ENCODE measurements at regions not wholly inside any gene's neighbourhood (a gene's known extent, or its start where the extent isn't known, plus 50 kb on each side); places are given as distances from the start of the nearest gene placed in this dataset.

GRCh38 chr6:90393232-90393884 is 96.7 kb upstream of the BACH2 start:
- no peak overlapping the region for H3K4me3 ChIP-seq
- H3K9me3 ChIP-seq: no peaks in the 10 kb centered on the region
- H3K36me3 ChIP-seq: no peaks in the 10 kb centered on the region
- peaks cover 9% of the 10 kb centered on the region; the same call in 1 of the 2 replicates for H3K27me3 ChIP-seq
- no peak for DNase-seq

DNA sequence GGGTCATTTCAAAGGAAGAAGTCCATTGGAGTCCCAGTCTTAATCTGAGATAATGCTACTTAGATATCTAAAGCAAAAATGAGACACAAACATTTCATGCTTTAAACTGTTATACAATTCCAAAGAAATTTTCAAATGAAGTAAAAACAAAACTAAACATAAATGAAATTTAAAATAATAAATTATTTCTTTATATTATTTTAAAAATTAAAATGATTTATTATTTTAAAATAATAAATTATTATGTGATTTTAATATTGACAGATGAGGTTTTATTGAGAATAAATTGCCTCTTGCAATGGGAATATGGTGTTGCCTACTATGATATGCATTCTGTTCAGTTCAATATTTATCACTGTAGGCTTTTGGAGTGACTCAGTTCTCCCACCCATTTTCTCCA is 93.7 kb upstream of the BACH2 start:
- H3K36me3 ChIP-seq: no peaks in the 10 kb centered on the region
- DNase-seq: no peak

GRCh38 chr6:90388395-90388794 is 91.8 kb upstream of the BACH2 start:
- no peak for DNase-seq
- Histone ChIP-seq H3K27me3 (no peaks in the 10 kb centered on the region), H3K9me3 (no peaks in the 10 kb centered on the region), H3K36me3 (no peaks in the 10 kb centered on the region), H3K4me3 (no peak overlapping the region)

More for the DNA sequence above, 93.7 kb upstream of the BACH2 start:
- H3K27me3 ChIP-seq: peaks cover 9% of the 10 kb centered on the region; the same call in 1 of the 2 replicates
- no peaks in the 10 kb centered on the region for H3K9me3 ChIP-seq
- H3K4me3 ChIP-seq: no peak overlapping the region

- DNase-seq: no peak
- Histone ChIP-seq H3K27me3 (no peaks in the 10 kb centered on the region), H3K36me3 (no peaks in the 10 kb centered on the region), H3K9me3 (no peaks in the 10 kb centered on the region), H3K4me3 (no peak overlapping the region)
These were observed 91.2 kb upstream of the BACH2 start for GRCh38 chr6:90387826-90388225.

- Histone ChIP-seq H3K9me3 (no peaks in the 10 kb centered on the region), H3K27me3 (no peaks in the 10 kb centered on the region), H3K4me3 (no peak overlapping the region), H3K36me3 (no peaks in the 10 kb centered on the region)
- DNase-seq: no peak
These were observed 90.7 kb upstream of the BACH2 start for GRCh38 chr6:90387383-90387775.

- DNase-seq: no peak
- H3K36me3 ChIP-seq: no peaks in the 10 kb centered on the region
These were observed 90.0 kb upstream of the BACH2 start for GRCh38 chr6:90386399-90387382.

DNA sequence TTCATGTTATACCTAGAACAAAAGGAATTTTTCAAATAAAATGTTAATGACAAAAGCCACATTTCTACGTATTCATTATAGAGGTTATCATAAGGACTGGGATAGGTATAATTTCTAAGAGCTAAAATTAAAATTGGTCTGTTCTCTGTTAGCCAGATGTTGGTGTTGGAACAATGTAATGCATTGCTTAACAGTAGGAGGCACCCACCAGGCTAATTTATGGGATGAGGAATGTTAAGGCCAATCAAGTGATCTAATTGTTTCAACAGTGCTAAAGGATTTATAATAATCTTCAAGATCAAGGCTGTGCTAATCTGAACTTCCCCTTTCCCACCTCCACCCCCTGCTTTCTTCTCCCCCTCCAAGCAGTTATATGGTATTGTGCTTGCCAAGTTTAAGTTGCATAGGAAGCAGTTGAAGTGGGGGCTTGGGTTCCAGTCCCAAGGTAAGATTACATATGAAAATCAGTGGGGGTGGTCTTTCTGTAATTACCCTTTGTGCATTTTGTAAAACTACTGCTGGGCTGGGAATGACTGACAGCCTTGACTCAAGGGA is 89.2 kb upstream of the BACH2 start:
- Histone ChIP-seq H3K9me3 (no peaks in the 10 kb centered on the region), H3K4me3 (no peak overlapping the region), H3K36me3 (no peaks in the 10 kb centered on the region), H3K27me3 (peaks cover 3% of the 10 kb centered on the region; the same call in 1 of the 2 replicates)
- DNase-seq: no peak

More at GRCh38 chr6:90386399-90387382, 90.0 kb upstream of the BACH2 start:
- no peaks in the 10 kb centered on the region; the same call in 1 of the 2 replicates for H3K27me3 ChIP-seq
- no peaks in the 10 kb centered on the region for H3K9me3 ChIP-seq
- H3K4me3 ChIP-seq: no peak overlapping the region

- H3K27me3 ChIP-seq: peaks cover 6% of the 10 kb centered on the region; the same call in 1 of the 2 replicates
- no peak for DNase-seq
- H3K4me3 ChIP-seq: no peak overlapping the region
These were observed 88.1 kb upstream of the BACH2 start for GRCh38 chr6:90384720-90385119.

GRCh38 chr6:90383196-90383822 is 86.7 kb upstream of the BACH2 start:
- Histone ChIP-seq H3K4me3 (no peak overlapping the region), H3K36me3 (no peaks in the 10 kb centered on the region), H3K9me3 (no peaks in the 10 kb centered on the region), H3K27me3 (peaks cover 6% of the 10 kb centered on the region; the same call in 1 of the 2 replicates)
- DNase-seq: no peak

More at GRCh38 chr6:90384720-90385119, 88.1 kb upstream of the BACH2 start:
- no peaks in the 10 kb centered on the region for H3K9me3 ChIP-seq
- no peaks in the 10 kb centered on the region for H3K36me3 ChIP-seq

DNA sequence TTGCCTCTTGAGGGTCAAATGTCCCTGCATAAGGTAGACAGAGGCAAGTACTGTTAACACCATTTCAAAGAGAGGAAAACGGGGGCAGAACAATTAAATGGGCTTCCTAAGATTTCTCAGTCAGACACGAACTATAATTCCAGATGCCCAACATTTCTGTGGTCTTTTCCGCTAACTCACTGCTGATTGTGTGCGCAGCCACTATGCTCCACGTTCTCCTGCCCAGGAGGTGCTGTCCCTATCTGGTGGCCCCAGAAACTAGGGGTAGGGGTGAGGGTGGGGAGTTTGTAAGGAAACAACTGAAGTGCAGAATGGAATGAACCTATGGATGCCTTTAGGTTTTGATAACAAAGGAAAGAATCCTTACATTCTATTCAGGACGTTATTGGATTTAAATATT is 86.1 kb upstream of the BACH2 start:
- H3K9me3 ChIP-seq: no peaks in the 10 kb centered on the region
- H3K4me3 ChIP-seq: no peak overlapping the region
- H3K36me3 ChIP-seq: no peaks in the 10 kb centered on the region
- no peak for DNase-seq
- H3K27me3 ChIP-seq: peaks cover 6% of the 10 kb centered on the region; the same call in 1 of the 2 replicates

- Histone ChIP-seq H3K9me3 (no peaks in the 10 kb centered on the region), H3K4me3 (no peak overlapping the region), H3K36me3 (no peaks in the 10 kb centered on the region), H3K27me3 (0 out of 2 replicates have a peak, but pooled peaks cover 3% of the 10 kb centered on the region)
- peak; percentile 49 for DNase-seq
These were observed 79.2 kb upstream of the BACH2 start for GRCh38 chr6:90375681-90376439.

- Histone ChIP-seq H3K4me3 (no peak overlapping the region), H3K36me3 (no peaks in the 10 kb centered on the region), H3K9me3 (no peaks in the 10 kb centered on the region), H3K27me3 (no peaks in the 10 kb centered on the region)
- DNase-seq: no peak
These were observed 77.6 kb upstream of the BACH2 start for GRCh38 chr6:90374201-90374600.

DNA sequence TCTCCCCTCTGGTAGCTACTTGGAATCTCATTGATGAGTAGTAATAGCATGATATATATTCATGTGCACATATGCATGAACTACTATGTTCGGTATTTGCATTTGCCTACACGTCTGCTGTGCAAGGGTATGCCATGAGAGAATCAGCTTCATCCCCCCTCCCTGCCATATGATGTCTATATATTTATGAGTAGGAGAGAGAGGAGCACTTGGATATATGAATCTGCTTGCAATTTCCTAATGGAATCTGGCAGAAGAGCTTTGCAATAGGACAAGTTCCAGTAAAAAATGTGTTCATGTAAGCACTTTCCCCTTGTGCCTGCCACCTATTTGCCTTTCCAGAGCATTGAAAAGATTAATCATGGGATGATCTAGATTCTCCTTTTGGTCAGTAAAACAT is 76.2 kb upstream of the BACH2 start:
- H3K4me3 ChIP-seq: no peak overlapping the region
- DNase-seq: no peak
- H3K36me3 ChIP-seq: no peaks in the 10 kb centered on the region
- H3K9me3 ChIP-seq: no peaks in the 10 kb centered on the region
- H3K27me3 ChIP-seq: no peaks in the 10 kb centered on the region

- no peaks in the 10 kb centered on the region for H3K27me3 ChIP-seq
- 0 out of 2 replicates have a peak, but pooled peaks cover under 1% of the 10 kb centered on the region for H3K9me3 ChIP-seq
- DNase-seq: no peak
These were observed 75.8 kb upstream of the BACH2 start for GRCh38 chr6:90372450-90372849.

GRCh38 chr6:90370493-90370959 is 73.9 kb upstream of the BACH2 start:
- H3K4me3 ChIP-seq: no peak overlapping the region
- H3K27me3 ChIP-seq: no peaks in the 10 kb centered on the region
- 0 out of 2 replicates have a peak, but pooled peaks cover 2% of the 10 kb centered on the region for H3K9me3 ChIP-seq
- no peaks in the 10 kb centered on the region for H3K36me3 ChIP-seq
- DNase-seq: no peak

More at GRCh38 chr6:90372450-90372849, 75.8 kb upstream of the BACH2 start:
- no peaks in the 10 kb centered on the region for H3K36me3 ChIP-seq
- no peak overlapping the region for H3K4me3 ChIP-seq

DNA sequence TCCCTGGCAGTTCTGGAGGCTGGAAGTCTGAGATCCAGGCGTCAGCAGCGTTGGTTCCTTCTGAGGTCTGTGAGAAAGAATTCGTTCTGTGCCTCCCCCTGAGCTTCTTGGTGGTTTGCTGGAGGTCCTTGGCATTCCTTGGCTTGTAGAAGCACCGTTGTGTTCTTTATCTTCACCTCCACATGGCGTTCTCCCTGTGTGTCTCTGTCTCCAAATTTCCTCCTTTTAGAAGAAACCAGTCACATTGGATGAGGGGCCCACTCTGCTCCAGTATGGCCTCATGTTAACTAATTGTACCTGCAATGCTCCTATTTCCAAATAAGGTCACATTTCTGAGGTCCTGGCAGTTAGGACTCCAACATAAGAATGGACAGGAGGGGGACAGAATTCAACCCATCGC is 73.0 kb upstream of the BACH2 start:
- Histone ChIP-seq H3K4me3 (no peak overlapping the region), H3K36me3 (no peaks in the 10 kb centered on the region), H3K9me3 (0 out of 2 replicates have a peak, but pooled peaks cover 2% of the 10 kb centered on the region), H3K27me3 (no peaks in the 10 kb centered on the region)
- DNase-seq: no peak

Data from MG63 (cell line).